Peyer's patch (tissue), 4 donors: ENCODE measurements at regions not wholly inside any gene's neighbourhood (a gene's known extent, or its start where the extent isn't known, plus 50 kb on each side); places are given as distances from the start of the nearest gene placed in this dataset.

Source experiments
- DNase-seq, 3 donors: peaks; one replicate each; pipeline ENCODE4 v3.0.0-alpha.2; 2017 to 2019
- H3K27ac ChIP-seq, 4 donors: fragments of 200-600 bp; sonication (generic); one replicate each; pipeline ENCODE4 v1.5.1; 2016 to 2019
- H3K27me3 ChIP-seq, 2 donors: fragments of 200-600 bp; sonication (generic); one replicate each; pipeline ENCODE4 v1.5.1; 2019
- H3K36me3 ChIP-seq, 3 donors: fragments of 200-600 bp; sonication (generic); one replicate each; pipeline ENCODE4 v1.5.1; 2016 to 2019
- H3K4me1 ChIP-seq, 4 donors: fragments of 200-600 bp; sonication (generic); one replicate each; pipeline ENCODE4 v1.5.1; 2016 to 2019
- H3K4me3 ChIP-seq, 4 donors: fragments of 200-600 bp; sonication (generic); 1 replicate in 3 of 4; 2 replicates in 1 of 4; pipeline ENCODE4 v1.5.1; 2016 to 2019; ENCODE audit warnings: mild to moderate bottlenecking in 1 of 4
- H3K9me3 ChIP-seq, 4 donors: fragments of 200-600 bp; sonication (generic); one replicate each; pipeline ENCODE4 v1.5.1; 2016 to 2019; ENCODE audit warnings: mild to moderate bottlenecking in 1 of 4
- POLR2A ChIP-seq, 2 donors: fragments of 450-650 bp; IDR thresholded peaks; one replicate each; pipeline ENCODE4 v1.5.1; 2017; ENCODE audit warnings: antibody characterized with exemption in 2 of 2, mild to moderate bottlenecking in 2 of 2, moderate library complexity in 2 of 2
- TF ChIP-seq, protein P1 (sequence below), 6 experiments: fragments of 450-650 bp in 4 of 6; fragments of 200-600 bp in 2 of 6; sonication (generic) in 1 of 6; IDR thresholded peaks; one replicate each; pipeline ENCODE4 v1.5.1; 2017 to 2019; ENCODE audit warnings: antibody characterized with exemption in 6 of 6, mild to moderate bottlenecking in 3 of 6, moderate library complexity in 1 of 6

DNA sequence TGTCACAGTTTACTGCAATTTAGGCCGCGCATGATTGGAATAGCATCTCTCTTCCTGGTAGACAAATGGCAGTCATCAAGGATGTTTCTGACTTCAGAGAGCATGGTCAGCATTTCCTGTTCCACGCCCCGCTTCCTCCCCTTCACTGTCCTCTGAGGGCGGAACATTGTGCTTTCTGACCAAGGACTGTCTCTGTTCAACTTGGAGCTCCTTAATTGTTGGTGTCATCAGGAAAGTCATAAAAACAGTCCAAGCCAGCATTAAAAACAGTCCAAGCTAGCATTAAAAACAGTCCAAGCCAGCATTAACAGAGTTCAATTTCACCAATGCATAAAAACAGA lies 301.3 kb upstream of the IRX4 start:
- no peaks in the 10 kb centered on the region for H3K9me3 ChIP-seq
- TF ChIP-seq POLR2A (IDR thresholded peaks at IDR 0.05), result no peak
- TF ChIP-seq, protein P1, sequence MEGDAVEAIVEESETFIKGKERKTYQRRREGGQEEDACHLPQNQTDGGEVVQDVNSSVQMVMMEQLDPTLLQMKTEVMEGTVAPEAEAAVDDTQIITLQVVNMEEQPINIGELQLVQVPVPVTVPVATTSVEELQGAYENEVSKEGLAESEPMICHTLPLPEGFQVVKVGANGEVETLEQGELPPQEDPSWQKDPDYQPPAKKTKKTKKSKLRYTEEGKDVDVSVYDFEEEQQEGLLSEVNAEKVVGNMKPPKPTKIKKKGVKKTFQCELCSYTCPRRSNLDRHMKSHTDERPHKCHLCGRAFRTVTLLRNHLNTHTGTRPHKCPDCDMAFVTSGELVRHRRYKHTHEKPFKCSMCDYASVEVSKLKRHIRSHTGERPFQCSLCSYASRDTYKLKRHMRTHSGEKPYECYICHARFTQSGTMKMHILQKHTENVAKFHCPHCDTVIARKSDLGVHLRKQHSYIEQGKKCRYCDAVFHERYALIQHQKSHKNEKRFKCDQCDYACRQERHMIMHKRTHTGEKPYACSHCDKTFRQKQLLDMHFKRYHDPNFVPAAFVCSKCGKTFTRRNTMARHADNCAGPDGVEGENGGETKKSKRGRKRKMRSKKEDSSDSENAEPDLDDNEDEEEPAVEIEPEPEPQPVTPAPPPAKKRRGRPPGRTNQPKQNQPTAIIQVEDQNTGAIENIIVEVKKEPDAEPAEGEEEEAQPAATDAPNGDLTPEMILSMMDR (IDR thresholded peaks at IDR 0.05), result no peak
- H3K4me3 ChIP-seq, result no peak overlapping the region
- no peaks in the 10 kb centered on the region for H3K27me3 ChIP-seq
- H3K27ac ChIP-seq, result no peak overlapping the region
- no peak for DNase-seq
- no peaks in the 10 kb centered on the region for H3K4me1 ChIP-seq
- no peaks in the 10 kb centered on the region for H3K36me3 ChIP-seq

DNA sequence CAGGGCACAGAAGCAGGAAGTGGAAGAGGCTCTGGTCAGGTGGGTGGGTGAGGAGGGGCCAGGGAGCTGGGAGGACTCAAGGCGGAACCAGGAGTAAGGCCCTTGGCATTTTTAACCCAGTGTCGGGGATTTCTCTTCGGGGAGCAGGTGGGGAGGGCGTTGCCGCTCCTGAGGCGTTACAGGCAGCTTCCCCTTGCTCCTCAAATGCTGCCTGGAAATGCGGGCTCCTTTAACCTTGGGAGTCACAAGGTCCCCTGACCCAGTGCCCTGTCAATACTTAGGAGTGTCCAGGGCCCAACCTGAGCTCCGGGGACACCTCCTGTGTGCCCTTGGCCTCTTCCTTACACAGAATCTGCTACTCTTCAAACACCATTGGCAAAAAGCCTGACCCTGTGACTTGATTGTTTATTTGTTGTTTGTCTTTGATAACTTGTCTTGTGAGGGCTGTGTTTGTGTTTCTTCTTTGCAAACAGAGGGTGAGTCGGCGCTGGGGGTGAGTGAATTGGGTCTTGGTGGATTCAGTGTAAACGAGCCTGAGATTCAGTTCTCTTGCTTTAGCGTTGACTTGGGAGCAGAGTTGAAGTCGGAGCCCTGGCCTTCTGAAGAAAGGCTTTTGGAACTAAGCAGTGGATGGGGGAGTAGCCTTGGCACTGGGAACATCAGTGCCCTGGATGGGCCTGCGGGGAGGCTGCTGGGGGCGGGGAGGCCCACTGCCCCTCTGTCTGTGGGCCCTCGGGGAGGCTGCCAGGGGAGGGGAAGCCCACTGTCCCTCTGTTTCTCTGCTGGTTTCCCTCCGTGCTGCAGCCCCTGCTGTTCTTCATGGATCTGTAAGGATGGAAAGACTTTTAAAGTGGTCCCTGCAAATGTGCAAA lies 300.7 kb upstream of the IRX4 start:
- DNase-seq, result peak in 1 of 3 donors; percentile 22
- Histone ChIP-seq H3K36me3 (no peaks in the 10 kb centered on the region), H3K4me1 (no peaks in the 10 kb centered on the region), H3K27me3 (no peaks in the 10 kb centered on the region), H3K9me3 (no peaks in the 10 kb centered on the region), H3K4me3 (no peak overlapping the region), H3K27ac (no peak overlapping the region)
- TF ChIP-seq, protein P1 (IDR thresholded peaks at IDR 0.05), result no peak

DNA sequence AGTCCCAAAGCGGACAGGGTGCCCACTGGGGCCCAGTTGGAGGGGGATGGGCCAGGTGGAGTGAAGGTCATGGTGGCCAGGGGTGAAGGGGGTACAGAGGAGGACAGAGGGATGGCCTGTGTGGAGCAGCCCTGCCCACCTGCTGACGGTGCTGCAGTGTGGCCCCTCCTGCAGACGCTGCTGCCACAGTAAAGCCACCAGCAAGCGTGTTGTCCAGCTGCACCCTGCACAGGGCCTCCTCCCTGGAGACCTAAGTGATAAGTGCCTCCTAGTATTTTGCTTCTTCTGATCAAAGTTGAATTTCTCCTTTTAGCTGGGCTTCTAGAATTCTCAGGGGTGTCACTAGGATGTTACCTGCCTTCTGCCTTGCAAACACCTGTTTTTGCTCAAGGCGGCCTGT lies 299.3 kb upstream of the IRX4 start:
- H3K36me3 ChIP-seq, result no peaks in the 10 kb centered on the region
- H3K27ac ChIP-seq, result no peak overlapping the region
- TF ChIP-seq, protein P1 (IDR thresholded peaks at IDR 0.05), result no peak
- no peak for TF ChIP-seq POLR2A (IDR thresholded peaks at IDR 0.05)
- no peaks in the 10 kb centered on the region for H3K9me3 ChIP-seq
- no peak overlapping the region for H3K4me3 ChIP-seq
- H3K4me1 ChIP-seq, result no peaks in the 10 kb centered on the region
- DNase-seq, result no peak
- H3K27me3 ChIP-seq, result no peaks in the 10 kb centered on the region

DNA sequence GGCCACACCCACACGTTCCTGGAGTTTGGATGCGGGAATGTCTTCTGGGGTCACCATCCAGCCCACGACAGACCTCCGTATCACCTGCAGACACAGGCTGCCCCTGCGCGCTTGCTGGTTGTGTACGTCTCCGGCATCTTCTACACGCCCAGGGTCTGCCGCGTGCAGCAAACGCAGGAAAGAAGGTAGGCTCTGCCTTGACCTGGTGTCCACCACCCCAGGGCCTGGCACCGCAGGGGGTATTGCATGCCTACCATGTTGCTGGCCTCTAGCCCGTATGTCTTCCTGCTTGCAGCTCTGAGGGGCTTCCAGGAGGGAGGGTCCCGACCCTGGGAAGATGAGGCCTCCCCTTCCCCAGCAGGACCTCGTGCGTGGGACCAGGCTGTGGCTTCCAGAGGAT lies 298.8 kb upstream of the IRX4 start:
- Histone ChIP-seq H3K9me3 (no peaks in the 10 kb centered on the region), H3K27me3 (no peaks in the 10 kb centered on the region), H3K27ac (no peak overlapping the region), H3K4me3 (no peak overlapping the region), H3K4me1 (no peaks in the 10 kb centered on the region), H3K36me3 (no peaks in the 10 kb centered on the region)
- peak in 1 of 3 donors; percentile 31 for DNase-seq
- TF ChIP-seq, protein P1 (IDR thresholded peaks at IDR 0.05), result no peak
- no peak for TF ChIP-seq POLR2A (IDR thresholded peaks at IDR 0.05)

DNA sequence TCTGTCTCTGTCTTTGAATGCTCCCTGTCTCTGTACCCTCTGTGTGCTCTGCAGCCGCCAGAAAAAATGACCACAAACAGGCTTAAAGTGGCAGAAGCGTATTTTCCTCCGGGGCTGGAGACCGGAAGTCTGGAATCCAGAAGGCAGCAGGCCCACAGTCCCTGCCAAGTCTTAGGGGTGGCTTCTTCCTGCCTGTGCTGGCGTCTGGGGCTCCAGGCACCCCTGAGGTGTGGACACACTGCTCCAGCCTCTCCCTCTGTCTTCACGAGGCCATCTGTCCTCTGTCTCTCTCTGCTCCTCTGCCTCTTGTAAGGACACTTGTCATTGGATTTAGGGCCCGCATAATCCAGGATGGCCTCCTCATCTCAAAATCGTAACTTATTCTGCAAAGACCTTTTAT lies 298.4 kb upstream of the IRX4 start:
- TF ChIP-seq POLR2A (IDR thresholded peaks at IDR 0.05), result no peak
- TF ChIP-seq, protein P1 (IDR thresholded peaks at IDR 0.05), result no peak
- DNase-seq, result peak in 1 of 3 donors; percentile 18
- H3K27ac ChIP-seq, result no peak overlapping the region

More for the DNA sequence above, 298.4 kb upstream of the IRX4 start:
- no peaks in the 10 kb centered on the region for H3K9me3 ChIP-seq
- no peaks in the 10 kb centered on the region for H3K4me1 ChIP-seq
- no peaks in the 10 kb centered on the region for H3K36me3 ChIP-seq
- H3K4me3 ChIP-seq, result no peak overlapping the region
- H3K27me3 ChIP-seq, result no peaks in the 10 kb centered on the region
